ENCODE measurements at regions not wholly inside any gene's neighbourhood (a gene's known extent, or its start where the extent isn't known, plus 50 kb on each side); places are given as distances from the start of the nearest gene placed in this dataset.
"Not testable (repeated sequence)": the region's sequence is repeated elsewhere in the genome, so short reads cannot be mapped to it uniquely, and the experiment has no call there.

DNA sequence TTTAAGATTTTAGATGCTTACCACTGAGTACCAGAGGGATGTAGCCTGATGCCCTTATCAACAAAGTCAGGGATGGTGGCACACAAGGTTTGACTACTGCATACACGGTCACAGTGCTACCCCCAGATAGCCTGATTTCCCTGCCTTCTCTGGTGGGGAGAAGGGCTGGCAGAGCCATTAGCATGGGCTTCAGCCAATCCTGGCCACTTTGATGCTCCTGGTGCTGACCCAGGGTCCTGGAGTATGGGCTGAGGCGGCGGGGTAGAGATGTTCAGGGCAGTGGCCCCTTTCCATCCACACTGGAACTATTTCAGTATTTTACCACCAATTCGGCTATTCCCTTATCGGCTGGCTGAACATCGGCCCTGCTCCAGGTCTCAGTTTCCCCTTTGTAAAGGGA is 83.2 kb downstream of the POTEB3 start:
- H3K4me3 ChIP-seq (ENCODE audit: control insufficient read depth in 1 of 7, extremely low read depth in 1 of 7, insufficient read depth in 4 of 7, low read depth in 2 of 7, low read length in 6 of 7); H3K27ac ChIP-seq (ENCODE audit: insufficient read depth in 1 of 2, low read depth in 1 of 2, low read length in 2 of 2, poor library complexity in 1 of 2, severe bottlenecking in 2 of 2); POLR2A ChIA-PET; CTCF ChIA-PET; DNase-seq; H3K27me3 ChIP-seq (replicated peaks in 2 of 5; ENCODE audit: control insufficient read depth in 4 of 5, insufficient read depth in 5 of 5, low read length in 4 of 5); H3K36me3 ChIP-seq (ENCODE audit: control insufficient read depth in 4 of 4, insufficient read depth in 4 of 4, low read length in 3 of 4); H3K9me3 ChIP-seq (ENCODE audit: control extremely low read depth in 1 of 5, control insufficient read depth in 4 of 5, insufficient read depth in 2 of 5, low read depth in 1 of 5, low read length in 4 of 5); H3K4me1 ChIP-seq (ENCODE audit: control extremely low read depth in 1 of 4, control insufficient read depth in 4 of 4, insufficient read depth in 4 of 4, low read length in 3 of 4): not testable (repeated sequence)
- WGBS (ENCODE audit: insufficient coverage), result no CpG with 5 or more reads among the region's 6 CpGs

DNA sequence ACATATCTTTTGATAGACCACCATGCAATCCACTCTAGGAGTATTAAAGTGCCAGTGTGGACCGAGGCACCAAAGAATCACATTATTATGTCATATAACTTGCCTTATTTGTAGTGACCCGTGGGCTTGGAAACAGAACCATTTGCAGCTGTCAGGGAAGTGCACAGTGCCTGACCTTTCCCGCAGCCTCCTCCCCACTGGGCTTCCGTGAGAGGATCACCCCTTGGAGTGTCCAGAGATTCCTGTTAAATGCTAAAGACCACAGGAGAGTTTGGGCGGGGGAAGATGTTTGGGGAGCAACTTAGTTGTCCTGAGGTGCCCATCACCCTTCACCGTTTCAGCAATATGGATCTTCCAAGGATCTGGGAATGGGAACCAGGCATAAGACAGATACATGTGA is 84.4 kb downstream of the POTEB3 start:
- H3K9me3 ChIP-seq (ENCODE audit: control extremely low read depth in 1 of 5, control insufficient read depth in 4 of 5, insufficient read depth in 2 of 5, low read depth in 1 of 5, low read length in 4 of 5); H3K27ac ChIP-seq (ENCODE audit: insufficient read depth in 1 of 2, low read depth in 1 of 2, low read length in 2 of 2, poor library complexity in 1 of 2, severe bottlenecking in 2 of 2); H3K4me1 ChIP-seq (ENCODE audit: control extremely low read depth in 1 of 4, control insufficient read depth in 4 of 4, insufficient read depth in 4 of 4, low read length in 3 of 4); CTCF ChIA-PET; H3K4me3 ChIP-seq (ENCODE audit: control insufficient read depth in 1 of 7, extremely low read depth in 1 of 7, insufficient read depth in 4 of 7, low read depth in 2 of 7, low read length in 6 of 7); DNase-seq; H3K36me3 ChIP-seq (ENCODE audit: control insufficient read depth in 4 of 4, insufficient read depth in 4 of 4, low read length in 3 of 4); H3K27me3 ChIP-seq (replicated peaks in 2 of 5; ENCODE audit: control insufficient read depth in 4 of 5, insufficient read depth in 5 of 5, low read length in 4 of 5); POLR2A ChIA-PET: not testable (repeated sequence)
- WGBS (ENCODE audit: insufficient coverage), result no CpG with 5 or more reads among the region's 6 CpGs

DNA sequence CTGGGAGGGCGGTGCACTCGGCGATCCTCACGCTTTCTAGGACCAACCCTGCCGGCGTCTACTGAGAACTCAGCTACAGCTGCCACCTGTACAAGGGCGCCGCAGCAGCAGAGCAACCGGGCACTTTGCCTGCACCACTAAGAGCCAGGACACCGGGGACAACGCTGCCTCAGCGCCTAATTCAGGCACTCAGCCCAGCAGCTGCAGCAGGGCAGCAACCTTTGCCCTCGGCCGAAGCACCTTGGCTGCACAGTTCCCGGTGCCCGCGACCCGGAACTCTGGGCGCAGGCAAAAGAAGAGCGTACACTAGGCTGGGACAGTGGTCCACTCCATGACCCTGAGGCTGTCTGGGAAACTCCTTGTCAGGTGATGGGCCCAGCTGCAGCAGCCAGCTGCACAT is 85.7 kb downstream of the POTEB3 start:
- CTCF ChIA-PET; H3K27me3 ChIP-seq (replicated peaks in 2 of 5; ENCODE audit: control insufficient read depth in 4 of 5, insufficient read depth in 5 of 5, low read length in 4 of 5); DNase-seq; H3K9me3 ChIP-seq (ENCODE audit: control extremely low read depth in 1 of 5, control insufficient read depth in 4 of 5, insufficient read depth in 2 of 5, low read depth in 1 of 5, low read length in 4 of 5); H3K4me3 ChIP-seq (ENCODE audit: control insufficient read depth in 1 of 7, extremely low read depth in 1 of 7, insufficient read depth in 4 of 7, low read depth in 2 of 7, low read length in 6 of 7); POLR2A ChIA-PET; H3K36me3 ChIP-seq (ENCODE audit: control insufficient read depth in 4 of 4, insufficient read depth in 4 of 4, low read length in 3 of 4); H3K27ac ChIP-seq (ENCODE audit: insufficient read depth in 1 of 2, low read depth in 1 of 2, low read length in 2 of 2, poor library complexity in 1 of 2, severe bottlenecking in 2 of 2); H3K4me1 ChIP-seq (ENCODE audit: control extremely low read depth in 1 of 4, control insufficient read depth in 4 of 4, insufficient read depth in 4 of 4, low read length in 3 of 4): not testable (repeated sequence)
- WGBS (ENCODE audit: insufficient coverage), result no CpG with 5 or more reads among the region's 20 CpGs

DNA sequence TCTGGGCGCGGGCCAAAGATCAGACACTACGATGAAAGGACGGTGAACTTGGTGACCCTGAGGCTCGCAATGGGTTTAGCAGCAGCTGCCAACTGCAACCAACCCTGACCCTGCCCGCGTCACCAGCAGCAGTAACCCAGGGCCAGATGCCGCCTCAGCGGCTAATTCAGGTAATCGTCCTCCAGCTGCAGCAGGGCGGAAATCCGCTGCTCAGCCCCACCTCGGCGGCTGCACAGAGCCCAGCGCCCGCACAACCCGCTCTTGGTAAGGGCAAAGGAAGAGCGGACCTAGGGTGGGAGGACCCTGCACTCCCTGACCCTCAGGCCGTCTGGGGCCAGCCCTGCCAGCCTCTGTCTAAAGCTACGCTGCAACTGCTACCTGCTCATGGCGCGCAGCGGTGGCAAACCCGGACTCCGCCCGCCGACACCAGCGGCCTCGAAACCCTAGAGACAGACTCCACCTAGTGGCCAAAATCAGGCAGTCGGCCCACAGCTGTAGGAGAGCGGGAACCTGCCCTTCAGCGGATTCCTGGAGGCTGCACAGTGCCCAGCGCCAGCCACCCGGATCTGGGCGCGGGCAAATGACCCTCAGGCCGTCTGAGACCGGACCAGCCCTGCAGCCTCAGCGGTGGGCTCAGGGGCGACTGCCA is 87.5 kb downstream of the POTEB3 start:
- H3K27ac ChIP-seq (ENCODE audit: insufficient read depth in 1 of 2, low read depth in 1 of 2, low read length in 2 of 2, poor library complexity in 1 of 2, severe bottlenecking in 2 of 2); DNase-seq; H3K27me3 ChIP-seq (replicated peaks in 2 of 5; ENCODE audit: control insufficient read depth in 4 of 5, insufficient read depth in 5 of 5, low read length in 4 of 5); H3K4me3 ChIP-seq (ENCODE audit: control insufficient read depth in 1 of 7, extremely low read depth in 1 of 7, insufficient read depth in 4 of 7, low read depth in 2 of 7, low read length in 6 of 7); CTCF ChIA-PET; H3K9me3 ChIP-seq (ENCODE audit: control extremely low read depth in 1 of 5, control insufficient read depth in 4 of 5, insufficient read depth in 2 of 5, low read depth in 1 of 5, low read length in 4 of 5); H3K36me3 ChIP-seq (ENCODE audit: control insufficient read depth in 4 of 4, insufficient read depth in 4 of 4, low read length in 3 of 4); H3K4me1 ChIP-seq (ENCODE audit: control extremely low read depth in 1 of 4, control insufficient read depth in 4 of 4, insufficient read depth in 4 of 4, low read length in 3 of 4); POLR2A ChIA-PET: not testable (repeated sequence)
- WGBS (ENCODE audit: insufficient coverage), result no CpG with 5 or more reads among the region's 40 CpGs

DNA sequence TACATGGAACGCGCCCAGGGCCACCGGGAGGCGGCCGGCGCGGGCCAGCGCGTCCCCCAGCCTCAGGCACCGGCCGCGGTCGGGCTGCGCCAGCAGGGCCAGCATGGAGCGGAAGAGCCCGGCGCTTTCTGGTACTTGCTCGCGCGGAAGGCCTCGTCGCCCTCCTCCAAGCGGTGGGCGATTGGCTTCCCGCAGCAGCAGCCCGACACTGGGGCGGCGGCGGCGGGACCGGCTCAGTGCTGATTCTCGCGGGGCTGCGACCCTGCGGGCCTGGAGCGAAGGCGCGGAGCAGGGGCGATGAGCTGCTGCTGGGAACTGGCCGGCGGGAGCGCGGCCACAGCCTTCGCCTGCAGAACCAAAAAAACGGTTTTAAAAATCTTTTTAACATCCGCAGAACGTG is 95.3 kb downstream of the POTEB3 start:
- H3K4me1 ChIP-seq (ENCODE audit: control extremely low read depth in 1 of 4, control insufficient read depth in 4 of 4, insufficient read depth in 4 of 4, low read length in 3 of 4); H3K27ac ChIP-seq (ENCODE audit: insufficient read depth in 1 of 2, low read depth in 1 of 2, low read length in 2 of 2, poor library complexity in 1 of 2, severe bottlenecking in 2 of 2); H3K27me3 ChIP-seq (replicated peaks in 2 of 5; ENCODE audit: control insufficient read depth in 4 of 5, insufficient read depth in 5 of 5, low read length in 4 of 5); POLR2A ChIA-PET; H3K9me3 ChIP-seq (ENCODE audit: control extremely low read depth in 1 of 5, control insufficient read depth in 4 of 5, insufficient read depth in 2 of 5, low read depth in 1 of 5, low read length in 4 of 5); H3K36me3 ChIP-seq (ENCODE audit: control insufficient read depth in 4 of 4, insufficient read depth in 4 of 4, low read length in 3 of 4); H3K4me3 ChIP-seq (ENCODE audit: control insufficient read depth in 1 of 7, extremely low read depth in 1 of 7, insufficient read depth in 4 of 7, low read depth in 2 of 7, low read length in 6 of 7); CTCF ChIA-PET: not testable (repeated sequence)
- WGBS (ENCODE audit: insufficient coverage), result no CpG with 5 or more reads among the region's 47 CpGs
- DNase-seq, result peak in 1 of 3 donors; percentile 24

DNA sequence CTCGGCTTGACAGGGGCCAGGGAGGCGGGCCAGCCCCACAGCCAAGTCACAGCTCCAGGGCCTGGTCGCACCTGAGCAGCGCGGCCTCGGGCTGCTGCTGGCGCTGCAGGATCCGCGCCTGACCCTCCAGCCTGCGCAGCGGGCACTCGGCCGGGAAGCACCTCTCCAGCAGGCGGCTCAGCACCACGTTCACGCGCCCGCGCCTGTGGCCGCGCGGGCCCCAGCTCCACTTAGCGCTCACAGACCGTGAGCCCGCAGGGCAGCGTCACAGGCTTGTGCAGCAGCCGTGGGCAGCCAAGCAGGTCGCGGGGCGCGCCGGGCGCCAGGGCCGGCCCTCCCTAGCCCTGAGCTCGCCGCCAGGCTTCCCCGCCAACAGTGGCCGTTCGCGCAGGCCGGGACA is 95.8 kb downstream of the POTEB3 start:
- H3K9me3 ChIP-seq (ENCODE audit: control extremely low read depth in 1 of 5, control insufficient read depth in 4 of 5, insufficient read depth in 2 of 5, low read depth in 1 of 5, low read length in 4 of 5); H3K36me3 ChIP-seq (ENCODE audit: control insufficient read depth in 4 of 4, insufficient read depth in 4 of 4, low read length in 3 of 4); H3K4me1 ChIP-seq (ENCODE audit: control extremely low read depth in 1 of 4, control insufficient read depth in 4 of 4, insufficient read depth in 4 of 4, low read length in 3 of 4); POLR2A ChIA-PET; H3K27me3 ChIP-seq (replicated peaks in 2 of 5; ENCODE audit: control insufficient read depth in 4 of 5, insufficient read depth in 5 of 5, low read length in 4 of 5); CTCF ChIA-PET; DNase-seq; H3K4me3 ChIP-seq (ENCODE audit: control insufficient read depth in 1 of 7, extremely low read depth in 1 of 7, insufficient read depth in 4 of 7, low read depth in 2 of 7, low read length in 6 of 7); H3K27ac ChIP-seq (ENCODE audit: insufficient read depth in 1 of 2, low read depth in 1 of 2, low read length in 2 of 2, poor library complexity in 1 of 2, severe bottlenecking in 2 of 2): not testable (repeated sequence)
- WGBS (ENCODE audit: insufficient coverage), result no CpG with 5 or more reads among the region's 41 CpGs

DNA sequence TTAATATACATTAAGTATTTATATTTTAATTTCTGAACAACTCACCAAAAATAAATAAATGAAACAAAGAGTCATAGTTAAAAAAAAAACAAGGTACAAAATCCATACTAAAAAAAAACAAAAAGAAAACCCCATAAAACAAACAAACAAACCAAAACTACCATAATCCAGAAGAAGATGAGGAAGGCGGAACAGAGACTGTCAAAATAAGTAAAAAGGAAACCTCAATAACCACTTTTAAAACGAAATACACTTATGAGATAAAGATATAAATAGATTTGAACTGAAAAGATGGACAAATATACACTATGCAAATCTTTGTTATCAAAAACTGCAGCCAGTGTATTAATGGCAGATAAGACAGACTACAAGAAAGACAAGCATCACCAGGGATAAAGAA is 103.3 kb downstream of the POTEB3 start:
- POLR2A ChIA-PET; H3K4me3 ChIP-seq (ENCODE audit: control insufficient read depth in 1 of 7, extremely low read depth in 1 of 7, insufficient read depth in 4 of 7, low read depth in 2 of 7, low read length in 6 of 7); H3K27me3 ChIP-seq (replicated peaks in 2 of 5; ENCODE audit: control insufficient read depth in 4 of 5, insufficient read depth in 5 of 5, low read length in 4 of 5); DNase-seq; H3K9me3 ChIP-seq (ENCODE audit: control extremely low read depth in 1 of 5, control insufficient read depth in 4 of 5, insufficient read depth in 2 of 5, low read depth in 1 of 5, low read length in 4 of 5); CTCF ChIA-PET; H3K27ac ChIP-seq (ENCODE audit: insufficient read depth in 1 of 2, low read depth in 1 of 2, low read length in 2 of 2, poor library complexity in 1 of 2, severe bottlenecking in 2 of 2); H3K36me3 ChIP-seq (ENCODE audit: control insufficient read depth in 4 of 4, insufficient read depth in 4 of 4, low read length in 3 of 4); H3K4me1 ChIP-seq (ENCODE audit: control extremely low read depth in 1 of 4, control insufficient read depth in 4 of 4, insufficient read depth in 4 of 4, low read length in 3 of 4): not testable (repeated sequence)
- no CpG with 5 or more reads among the region's 2 CpGs for WGBS (ENCODE audit: insufficient coverage)
